ENCODE measurements at regions not wholly inside any gene's neighbourhood (a gene's known extent, or its start where the extent isn't known, plus 50 kb on each side); places are given as distances from the start of the nearest gene placed in this dataset.

DNA sequence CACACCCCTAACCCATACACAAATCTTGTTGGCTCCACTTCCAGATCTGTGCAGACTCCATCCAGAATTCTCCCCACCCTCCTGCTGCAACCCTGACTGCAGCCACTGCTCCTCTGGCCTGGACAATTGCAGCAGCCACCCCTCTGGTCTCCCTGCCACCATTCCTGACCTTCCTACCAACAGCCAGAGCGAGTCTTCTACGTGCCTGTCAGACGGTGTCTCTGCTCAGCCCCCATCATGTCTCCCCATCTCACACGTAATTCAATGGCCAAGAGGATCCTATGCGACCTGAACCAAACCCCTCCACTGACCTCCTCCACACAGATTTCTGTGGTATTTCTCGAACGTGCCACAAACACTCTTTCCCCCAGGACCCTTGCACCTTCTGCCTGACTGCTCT is 103.3 kb downstream of the TPRA1 start:
- TF ChIP-seq, protein P1, sequence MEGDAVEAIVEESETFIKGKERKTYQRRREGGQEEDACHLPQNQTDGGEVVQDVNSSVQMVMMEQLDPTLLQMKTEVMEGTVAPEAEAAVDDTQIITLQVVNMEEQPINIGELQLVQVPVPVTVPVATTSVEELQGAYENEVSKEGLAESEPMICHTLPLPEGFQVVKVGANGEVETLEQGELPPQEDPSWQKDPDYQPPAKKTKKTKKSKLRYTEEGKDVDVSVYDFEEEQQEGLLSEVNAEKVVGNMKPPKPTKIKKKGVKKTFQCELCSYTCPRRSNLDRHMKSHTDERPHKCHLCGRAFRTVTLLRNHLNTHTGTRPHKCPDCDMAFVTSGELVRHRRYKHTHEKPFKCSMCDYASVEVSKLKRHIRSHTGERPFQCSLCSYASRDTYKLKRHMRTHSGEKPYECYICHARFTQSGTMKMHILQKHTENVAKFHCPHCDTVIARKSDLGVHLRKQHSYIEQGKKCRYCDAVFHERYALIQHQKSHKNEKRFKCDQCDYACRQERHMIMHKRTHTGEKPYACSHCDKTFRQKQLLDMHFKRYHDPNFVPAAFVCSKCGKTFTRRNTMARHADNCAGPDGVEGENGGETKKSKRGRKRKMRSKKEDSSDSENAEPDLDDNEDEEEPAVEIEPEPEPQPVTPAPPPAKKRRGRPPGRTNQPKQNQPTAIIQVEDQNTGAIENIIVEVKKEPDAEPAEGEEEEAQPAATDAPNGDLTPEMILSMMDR (IDR thresholded peaks at IDR 0.05): no peak
- no peak for TF ChIP-seq POLR2A (IDR thresholded peaks at IDR 0.05)
